PC-3 (cell line): ENCODE measurements at regions not wholly inside any gene's neighbourhood (a gene's known extent, or its start where the extent isn't known, plus 50 kb on each side); places are given as distances from the start of the nearest gene placed in this dataset.
"Not testable (repeated sequence)": the region's sequence is repeated elsewhere in the genome, so short reads cannot be mapped to it uniquely, and the experiment has no call there.

ENCODE experiments used
- ATAC-seq: fragments of 200-7000 bp; cut with Tn5 transposase; 2 replicates; pipeline ENCODE4 v1.9.1; 2020; ENCODE audit warnings: mild to moderate bottlenecking, moderate library complexity
- BruUV-seq: library from RNA; stranded (reverse); fragments of 400-500 nt; replicated peaks from 2 replicates; lab custom pipeline; 2021; lab: Mats Ljungman, UMichigan
- CTCF ChIA-PET: fragments of 300-600 bp; sonication (Branson Sonifier 250); formaldehyde crosslinking; loops from one replicate; lab custom pipeline; 2022; ENCODE audit warnings: antibody characterized with exemption; lab: Charles Lee
- POLR2A ChIA-PET: fragments of 300-600 bp; sonication (Branson Sonifier 250); formaldehyde crosslinking; loops from one replicate; lab custom pipeline; 2022; ENCODE audit warnings: antibody characterized with exemption; ENCODE audit not compliant: unreplicated experiment; lab: Charles Lee
- DNase-seq: peaks from one replicate; pipeline ENCODE4 v3.0.0-alpha.2; 2015
- H2AFZ ChIP-seq: fragments of 300-600 bp; sonication (generic); 2 replicates; pipeline ENCODE4 v1.6.0; 2016; ENCODE audit warnings: antibody characterized with exemption, low read length
- H3F3A ChIP-seq: fragments of 300-600 bp; sonication (generic); one replicate; pipeline ENCODE4 v1.6.0; 2017; ENCODE audit warnings: antibody characterized with exemption, low read length, control low read depth, mild to moderate bottlenecking; ENCODE audit not compliant: unreplicated experiment
- H3K27ac ChIP-seq: fragments of 300-600 bp; sonication (generic); 2 replicates; pipeline ENCODE4 v1.5.1; 2016; ENCODE audit warnings: mild to moderate bottlenecking, low read length
- H3K27me3 ChIP-seq: fragments of 300-600 bp; sonication (generic); 2 replicates; pipeline ENCODE4 v1.6.1; 2016; ENCODE audit warnings: low read length, mixed read lengths
- H3K36me3 ChIP-seq: fragments of 300-600 bp; sonication (generic); 2 replicates; pipeline ENCODE4 v1.6.1; 2016; ENCODE audit warnings: low read depth, mixed run types, low read length, mixed read lengths
- H3K4me1 ChIP-seq: fragments of 300-600 bp; sonication (generic); 2 replicates; pipeline ENCODE4 v1.5.1; 2016; ENCODE audit warnings: low read length; ENCODE audit not compliant: insufficient read depth
- H3K4me2 ChIP-seq: fragments of 300-600 bp; sonication (generic); 2 replicates; pipeline ENCODE4 v1.6.0; 2016; ENCODE audit warnings: low read length
- H3K4me3 ChIP-seq: fragments of 300-600 bp; sonication (generic); 2 replicates; pipeline ENCODE4 v1.5.1; 2016; ENCODE audit warnings: mild to moderate bottlenecking, low read length, mixed read lengths
- H3K79me2 ChIP-seq: fragments of 300-600 bp; sonication (generic); 2 replicates; pipeline ENCODE4 v1.6.1; 2017; ENCODE audit warnings: low read length, mixed read lengths
- H3K9ac ChIP-seq: fragments of 300-600 bp; sonication (generic); 2 replicates; pipeline ENCODE4 v1.6.0; 2016; ENCODE audit warnings: mild to moderate bottlenecking, low read length
- H3K9me2 ChIP-seq: fragments of 300-600 bp; sonication (generic); replicated peaks from 2 replicates; pipeline ENCODE4 v1.6.1; 2016; ENCODE audit warnings: mixed run types, low read length, mixed read lengths
- H3K9me3 ChIP-seq: fragments of 300-600 bp; sonication (generic); 2 replicates; pipeline ENCODE4 v1.6.1; 2016; ENCODE audit warnings: low read length, mixed read lengths
- H4K20me1 ChIP-seq: fragments of 300-600 bp; sonication (generic); 2 replicates; pipeline ENCODE4 v1.6.1; 2016; ENCODE audit warnings: low read length, mixed read lengths
- CTCF ChIP-seq: fragments of 300-600 bp; sonication (generic); conservative IDR thresholded peaks from 2 replicates; pipeline ENCODE4 v1.5.1; 2017; ENCODE audit warnings: antibody characterized with exemption, low read depth, mild to moderate bottlenecking, low read length
- EZH2 ChIP-seq: fragments of 300-600 bp; sonication (generic); IDR thresholded peaks from one replicate; pipeline ENCODE4 v1.6.1; 2017; ENCODE audit warnings: antibody characterized with exemption, mild to moderate bottlenecking, low read length; ENCODE audit not compliant: unreplicated experiment
- EZH2phosphoT487 ChIP-seq: fragments of 300-600 bp; sonication (generic); IDR thresholded peaks from 2 replicates; pipeline ENCODE4 v1.6.1; 2018; ENCODE audit warnings: mild to moderate bottlenecking, antibody characterized with exemption, low read length, borderline replicate concordance
- intact Hi-C: fragments of 100-400 bp; cut with micrococcal nuclease; formaldehyde crosslinking; loops from 2 replicates; pipeline ENCODE4 v1.9.0; 2023

DNA sequence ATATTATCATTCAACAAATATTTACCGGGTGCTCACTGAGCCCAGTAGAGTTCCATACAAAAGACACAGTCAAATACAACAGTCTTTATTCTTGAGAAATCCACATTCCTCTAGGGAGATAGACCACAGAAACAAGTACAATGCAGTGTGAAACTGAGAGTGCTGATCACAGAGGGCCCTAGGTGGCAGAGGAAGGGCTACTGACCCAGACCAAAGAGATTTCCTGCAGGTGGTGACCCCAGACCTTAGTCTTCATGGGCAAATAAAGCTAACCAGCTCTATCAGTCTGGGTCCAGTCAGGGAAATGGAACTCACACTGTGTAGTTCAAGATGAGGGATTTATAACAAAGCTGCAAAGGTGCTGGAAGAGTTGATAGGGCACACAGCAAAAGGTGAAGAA is 110.4 kb upstream of the SLC27A6 start:
- H2AFZ ChIP-seq = no peak overlapping the region
- H3K27ac ChIP-seq = no peak overlapping the region
- H3K9me2 ChIP-seq = no peaks in the 10 kb centered on the region
- ChIA-PET POLR2A (no interaction called here), CTCF (no interaction called here)
- H3K4me1 ChIP-seq = no peaks in the 10 kb centered on the region
- 0 out of 2 replicates have a peak, but pooled peaks cover 6% of the 10 kb centered on the region for H3K27me3 ChIP-seq
- H3K36me3 ChIP-seq = no peaks in the 10 kb centered on the region
- intact Hi-C loops = no loop called here
- H3K4me2 ChIP-seq = no peak overlapping the region
- no peak for ATAC-seq
- H3K79me2 ChIP-seq = no peaks in the 10 kb centered on the region
- DNase-seq = no peak
- no peaks in the 10 kb centered on the region for H3F3A ChIP-seq
- no peak for TF ChIP-seq EZH2phosphoT487
- no peak for TF ChIP-seq CTCF
- TF ChIP-seq EZH2 = no peak
- no peak overlapping the region for H3K9ac ChIP-seq
- peaks cover 7% of the 10 kb centered on the region; the same call in 1 of the 2 replicates for H3K9me3 ChIP-seq
- no peaks in the 10 kb centered on the region for H4K20me1 ChIP-seq
- BruUV-seq = no TSS peak
- no peak overlapping the region for H3K4me3 ChIP-seq

DNA sequence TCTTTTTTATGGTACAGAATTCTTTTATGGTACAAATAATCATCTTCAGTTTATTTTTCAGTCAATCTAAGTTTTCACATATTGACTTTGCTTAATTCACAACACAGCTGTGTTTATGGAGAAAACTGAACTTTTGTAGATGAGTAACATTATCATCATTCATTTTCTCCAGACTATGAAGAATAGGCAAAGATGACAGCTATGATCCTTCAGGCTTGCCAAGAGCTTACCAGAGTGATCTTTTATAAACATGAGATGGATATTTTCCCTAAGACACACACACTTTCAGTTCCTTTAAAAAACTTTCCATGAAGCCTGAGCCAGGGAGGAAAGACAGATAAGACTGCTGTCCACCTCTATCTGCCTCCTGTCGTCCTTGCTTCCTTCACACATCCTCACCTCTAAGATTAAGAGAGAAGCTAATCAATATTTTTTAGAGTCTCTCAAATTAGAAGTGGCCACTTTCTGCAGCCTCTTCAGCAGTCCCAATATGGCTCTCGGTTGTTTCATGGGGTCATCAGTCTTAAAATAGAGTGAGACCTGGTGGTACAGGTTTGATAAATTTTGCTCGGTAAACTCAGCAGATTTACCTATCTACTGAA is 108.1 kb upstream of the SLC27A6 start:
- 0 out of 2 replicates have a peak, but pooled peaks cover 6% of the 10 kb centered on the region for H3K27me3 ChIP-seq
- H3K9me3 ChIP-seq = no peaks in the 10 kb centered on the region
- no peaks in the 10 kb centered on the region for H3K9me2 ChIP-seq
- DNase-seq (no peak), ATAC-seq (no peak)
- H4K20me1 ChIP-seq = no peaks in the 10 kb centered on the region
- no peak overlapping the region for H3K4me2 ChIP-seq
- no peaks in the 10 kb centered on the region for H3F3A ChIP-seq
- ChIA-PET CTCF (no interaction called here), POLR2A (no interaction called here)
- no peaks in the 10 kb centered on the region for H3K79me2 ChIP-seq
- no peak overlapping the region for H3K27ac ChIP-seq
- no peaks in the 10 kb centered on the region for H3K36me3 ChIP-seq
- TF ChIP-seq CTCF = no peak
- TF ChIP-seq EZH2phosphoT487 = no peak
- TF ChIP-seq EZH2 = no peak
- H3K4me1 ChIP-seq = no peaks in the 10 kb centered on the region
- intact Hi-C loops = no loop called here
- no peak overlapping the region for H2AFZ ChIP-seq
- no TSS peak for BruUV-seq
- H3K9ac ChIP-seq = no peak overlapping the region
- no peak overlapping the region for H3K4me3 ChIP-seq

DNA sequence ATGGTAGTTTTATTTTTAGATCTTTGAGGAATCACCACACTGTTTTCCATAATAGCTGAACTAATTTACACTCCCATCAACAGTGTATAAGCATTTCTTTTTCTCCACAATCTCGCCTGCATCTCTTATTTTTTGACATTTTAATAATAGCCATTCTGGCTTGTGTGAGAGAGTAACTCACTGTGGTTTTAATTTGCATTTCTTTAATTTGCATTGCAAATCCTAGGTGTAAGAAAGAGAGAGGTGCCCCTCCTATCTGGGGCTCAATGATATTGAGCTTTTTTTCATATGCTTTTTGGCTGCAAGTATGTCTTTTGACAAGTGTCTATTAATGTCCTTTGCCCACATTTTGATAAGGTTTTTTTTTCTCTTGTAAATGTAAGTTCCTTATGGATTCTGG is 106.3 kb upstream of the SLC27A6 start:
- H3K27me3 ChIP-seq = 0 out of 2 replicates have a peak, but pooled peaks cover 2% of the 10 kb centered on the region
- DNase-seq (no peak), ATAC-seq (no peak)
- H3K27ac ChIP-seq = no peak overlapping the region
- no peaks in the 10 kb centered on the region for H4K20me1 ChIP-seq
- TF ChIP-seq EZH2 (no peak), EZH2phosphoT487 (no peak), CTCF (no peak)
- no peak overlapping the region for H2AFZ ChIP-seq
- no peaks in the 10 kb centered on the region for H3K4me1 ChIP-seq
- no peaks in the 10 kb centered on the region for H3F3A ChIP-seq
- intact Hi-C loops = no loop called here
- CTCF ChIA-PET = no interaction called here
- no peak overlapping the region for H3K4me3 ChIP-seq
- POLR2A ChIA-PET = no interaction called here
- no peaks in the 10 kb centered on the region for H3K9me2 ChIP-seq
- H3K36me3 ChIP-seq = no peaks in the 10 kb centered on the region
- no TSS peak for BruUV-seq
- H3K4me2 ChIP-seq = no peak overlapping the region
- H3K9me3 ChIP-seq = no peaks in the 10 kb centered on the region
- no peaks in the 10 kb centered on the region for H3K79me2 ChIP-seq
- H3K9ac ChIP-seq = no peak overlapping the region

GRCh38 chr5:128861155-128861554 is 104.1 kb upstream of the SLC27A6 start:
- intact Hi-C loops, CTCF ChIA-PET, POLR2A ChIA-PET: not testable (repeated sequence)

More at GRCh38 chr5:128861155-128861554, 104.1 kb upstream of the SLC27A6 start:
- H3K9me3 ChIP-seq, ATAC-seq, H3K27ac ChIP-seq, H2AFZ ChIP-seq, H3K79me2 ChIP-seq, H3K9me2 ChIP-seq, H3K36me3 ChIP-seq, H3F3A ChIP-seq, DNase-seq, BruUV-seq, H3K4me3 ChIP-seq, H3K9ac ChIP-seq, H3K4me1 ChIP-seq, H4K20me1 ChIP-seq, H3K27me3 ChIP-seq, H3K4me2 ChIP-seq: not testable (repeated sequence)
